NCI-H524 treated with DMSO at 0.1 percent for 48 hours (cell line): ENCODE measurements at regions not wholly inside any gene's neighbourhood (a gene's known extent, or its start where the extent isn't known, plus 50 kb on each side); places are given as distances from the start of the nearest gene placed in this dataset.
A peak's percentile ranks its signal among the peaks of the same experiment; 100 is the strongest.
"Not testable (repeated sequence)": the region's sequence is repeated elsewhere in the genome, so short reads cannot be mapped to it uniquely, and the experiment has no call there.

Experiments used
- DNase-seq: peaks from one replicate; lab custom pipeline; 2025; lab: John Stamatoyannopoulos, UW

- DNase-seq: no peak
These were observed 189.9 kb upstream of the UFM1 start for GRCh38 chr13:38159710-38160109.

- no peak for DNase-seq
These were observed 202.6 kb upstream of the UFM1 start for GRCh38 chr13:38147050-38147449.

GRCh38 chr13:38141792-38142191, 207.9 kb upstream of the UFM1 start:
- no peak for DNase-seq

DNA sequence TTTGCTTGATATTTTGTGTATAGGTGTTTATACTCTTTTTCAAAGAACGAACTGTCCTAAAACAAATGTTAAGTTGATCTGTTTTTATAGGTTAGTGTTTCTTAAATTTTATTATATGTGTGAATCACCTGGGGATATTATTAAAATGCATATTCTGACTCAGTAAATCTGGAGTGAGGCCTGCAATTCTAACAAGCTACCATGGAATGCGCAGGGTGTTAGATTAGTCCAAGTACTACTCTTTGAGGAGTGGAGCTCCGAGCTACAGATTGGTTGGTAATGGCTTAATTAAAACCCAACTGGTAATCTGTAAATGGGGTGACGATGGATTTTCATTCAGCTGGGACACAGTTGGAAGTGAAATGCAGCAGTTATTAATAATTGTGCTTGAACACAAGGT, 214.1 kb upstream of the UFM1 start:
- DNase-seq: no peak

DNA sequence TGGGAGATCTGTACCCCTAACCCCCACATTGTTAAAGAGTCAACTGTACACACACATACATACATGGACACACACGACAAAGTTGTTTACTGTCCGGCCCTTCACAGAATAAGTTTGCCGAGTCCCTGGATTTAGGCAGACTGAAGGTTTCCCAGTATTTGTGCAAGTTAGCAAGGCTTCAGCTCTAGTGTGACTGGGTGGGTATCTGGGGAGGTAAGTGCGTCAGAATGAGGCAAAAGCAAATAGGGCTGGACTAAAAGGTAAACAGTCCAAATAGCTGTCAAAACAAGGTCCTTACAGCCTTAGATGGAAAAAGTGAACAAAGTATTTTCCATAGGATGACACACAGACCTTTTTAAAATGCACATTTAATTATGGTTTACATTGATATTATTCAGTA, 228.4 kb upstream of the UFM1 start:
- DNase-seq: no peak

DNA sequence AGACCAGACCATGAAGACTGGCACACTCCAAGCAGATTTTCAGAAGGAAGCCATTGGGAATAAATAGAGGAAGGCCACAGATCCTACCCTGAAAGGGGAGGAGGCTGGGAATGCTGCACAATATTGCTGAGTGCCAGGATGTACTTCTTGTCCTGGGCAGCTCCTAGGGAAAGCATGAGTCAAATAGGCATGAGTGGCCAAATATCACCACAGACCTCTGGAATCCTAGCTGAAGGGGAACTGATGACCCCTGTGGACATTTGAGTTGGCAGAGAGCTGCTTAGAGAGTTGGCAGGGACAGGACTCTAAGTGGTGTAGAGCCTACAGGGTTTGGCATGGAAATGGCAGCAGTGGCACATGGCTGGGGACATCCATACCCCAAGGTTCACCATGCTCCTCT, 234.3 kb upstream of the TRPC4 start:
- DNase-seq: no peak

GRCh38 chr13:38099751-38100150, 230.2 kb upstream of the TRPC4 start:
- DNase-seq: no peak

DNA sequence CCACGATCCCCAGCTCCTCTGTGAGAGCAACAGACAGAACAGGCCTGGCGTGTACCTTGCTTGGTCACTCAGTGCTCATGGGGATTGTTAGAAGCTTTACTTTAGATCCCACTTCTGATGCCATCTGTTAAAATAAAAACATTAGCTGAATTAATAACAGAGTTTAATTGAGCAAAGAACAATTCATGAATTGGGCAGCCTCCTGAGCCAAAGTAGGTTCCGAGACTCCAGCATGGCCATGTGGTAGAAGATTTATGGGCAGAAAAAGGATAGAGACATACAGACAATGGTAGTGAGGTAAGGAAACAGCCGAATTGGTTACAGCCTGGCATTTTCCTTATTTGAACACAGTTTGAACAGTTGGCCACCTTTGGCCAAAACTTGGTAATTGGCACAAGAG, 223.9 kb upstream of the TRPC4 start:
- no peak for DNase-seq

DNA sequence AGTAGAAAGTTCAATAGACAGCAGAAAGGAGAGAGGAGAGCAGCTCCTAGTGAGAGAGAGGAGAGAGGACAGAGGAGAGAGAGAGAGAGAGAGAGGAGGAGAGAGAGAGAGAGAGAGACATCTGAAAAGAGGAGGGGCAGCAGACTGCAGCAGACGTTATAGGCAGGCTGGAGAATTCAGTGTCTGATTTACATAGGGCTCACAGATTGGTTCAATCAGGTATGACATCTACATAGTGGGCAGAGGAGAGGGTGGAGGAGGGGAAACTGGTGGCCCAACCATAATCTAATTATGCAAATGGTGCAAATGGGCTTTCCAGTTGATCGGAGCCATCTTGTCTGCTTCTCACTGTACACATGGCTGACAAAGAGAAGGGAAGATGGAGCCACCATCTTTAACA, 221.3 kb upstream of the TRPC4 start:
- DNase-seq: peak; percentile 25

DNA sequence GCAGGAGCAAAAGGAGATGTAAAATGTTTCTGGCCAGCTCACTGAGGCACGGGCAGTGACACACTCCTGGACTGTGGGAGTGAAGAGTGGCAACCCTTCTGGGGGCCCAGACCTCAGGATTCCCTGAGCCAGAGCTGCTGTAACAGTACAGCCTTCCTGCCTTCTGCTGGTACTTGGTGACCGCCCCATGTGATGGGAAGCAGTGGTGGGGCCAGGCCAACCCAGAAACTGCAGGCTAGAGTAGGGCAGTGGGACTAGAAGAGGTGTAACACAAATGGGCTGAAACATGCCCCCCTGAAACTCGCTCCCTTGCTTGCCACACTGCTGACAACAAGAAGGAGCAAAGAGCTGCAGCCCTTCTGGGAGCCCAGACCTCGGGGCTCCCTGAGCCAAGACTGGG, 217.1 kb upstream of the TRPC4 start:
- no peak for DNase-seq

DNA sequence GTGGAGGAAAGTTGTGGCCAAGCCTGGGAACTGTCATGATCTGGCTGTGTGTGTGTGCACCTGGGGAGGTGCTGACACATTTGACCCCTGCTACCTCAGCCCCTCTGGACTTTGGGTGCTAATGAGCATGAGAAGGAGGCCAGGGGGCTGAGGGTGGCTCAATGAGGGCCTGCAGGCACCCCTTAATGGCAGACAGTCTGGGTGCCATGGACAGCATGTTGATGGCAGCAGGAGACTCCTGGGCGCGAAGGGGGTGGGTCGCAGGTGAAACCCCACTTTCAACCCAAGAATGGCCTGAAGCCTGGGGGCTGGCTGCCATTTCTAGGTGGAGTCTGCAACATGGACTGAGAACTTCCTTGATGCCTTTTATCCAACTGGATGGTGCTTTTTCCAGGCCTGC, 216.4 kb upstream of the TRPC4 start:
- no peak for DNase-seq

DNA sequence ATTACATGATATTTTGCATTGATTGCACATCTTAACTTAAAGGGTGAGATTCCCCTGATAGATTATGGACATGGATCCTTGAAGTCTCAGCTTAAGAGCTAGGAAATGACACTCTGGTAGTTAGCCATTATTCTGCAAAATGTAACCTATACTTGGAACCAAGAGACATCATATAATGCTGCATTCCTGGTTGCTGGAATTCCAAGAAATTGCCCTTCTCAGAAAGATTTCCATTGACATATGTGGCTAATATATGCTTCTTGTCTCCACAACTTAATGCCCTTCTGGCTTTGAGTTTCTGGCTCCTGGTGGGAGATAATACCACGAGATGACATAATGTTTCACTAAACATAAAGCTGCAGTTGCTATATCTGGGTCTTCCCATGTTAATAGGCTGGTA, 204.4 kb upstream of the TRPC4 start:
- no peak for DNase-seq

DNA sequence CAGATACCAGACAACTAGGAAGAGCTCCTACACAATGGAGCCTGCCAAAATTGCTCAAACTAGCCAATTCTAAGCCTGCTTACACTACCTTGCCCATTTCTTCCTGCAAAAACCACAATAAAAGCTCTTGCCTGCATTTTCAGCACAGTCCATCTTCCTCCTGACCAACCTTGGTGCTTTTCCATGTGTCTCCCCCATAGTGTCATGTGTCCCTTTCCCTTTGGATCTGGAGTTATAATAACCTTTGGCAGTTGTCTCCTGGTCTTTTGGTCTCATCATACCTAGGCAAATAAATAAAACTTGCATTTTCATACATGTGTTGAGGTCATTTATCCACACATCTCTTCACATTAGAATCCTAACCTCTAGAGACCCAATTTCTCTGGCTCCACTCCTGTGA, 203.1 kb upstream of the TRPC4 start:
- DNase-seq: no peak

GRCh38 chr13:38071340-38071739, 201.8 kb upstream of the TRPC4 start:
- DNase-seq: not testable (repeated sequence)

GRCh38 chr13:38053896-38054295, 184.3 kb upstream of the TRPC4 start:
- DNase-seq: no peak

DNA sequence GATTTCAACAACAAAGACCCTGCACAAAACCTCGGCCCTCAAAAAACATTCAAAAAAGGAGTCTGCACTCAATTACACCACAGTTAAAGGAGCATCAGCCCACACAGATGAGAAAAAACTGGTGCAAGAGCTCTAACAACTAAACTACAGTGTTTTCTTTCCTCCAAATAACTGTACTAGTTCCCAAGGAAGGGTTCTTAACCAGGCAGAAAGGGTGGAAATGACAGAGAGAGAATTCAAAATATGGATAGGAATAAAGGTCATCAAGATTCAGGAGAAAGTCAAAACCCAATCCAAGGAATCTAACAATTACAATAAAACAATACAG, 176.4 kb upstream of the TRPC4 start:
- DNase-seq: no peak

- DNase-seq: peak; percentile 3
These were observed 175.9 kb upstream of the TRPC4 start for GRCh38 chr13:38045278-38046048.

GRCh38 chr13:38044067-38044466, 174.5 kb upstream of the TRPC4 start:
- no peak for DNase-seq

DNA sequence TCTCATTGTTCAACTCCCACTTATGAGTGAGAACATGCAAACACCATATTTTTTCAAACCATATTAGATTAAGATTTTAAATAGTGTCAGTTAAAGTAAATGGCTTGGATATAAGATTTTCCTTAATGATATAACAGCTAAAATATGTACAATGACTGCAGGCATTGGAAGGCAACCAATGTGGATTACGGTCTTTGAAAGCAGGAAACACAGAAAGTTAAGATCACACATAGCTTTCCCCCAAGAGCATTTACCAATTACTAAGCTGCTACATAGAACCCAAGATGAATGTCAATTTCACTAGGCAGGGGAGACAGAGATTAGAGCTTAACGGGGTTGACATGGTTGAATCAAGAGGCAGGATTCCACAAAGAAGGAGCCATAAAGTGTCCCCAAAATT, 173.2 kb upstream of the TRPC4 start:
- DNase-seq: no peak

GRCh38 chr13:38024431-38024830, 154.9 kb upstream of the TRPC4 start:
- no peak for DNase-seq

GRCh38 chr13:38017320-38017719, 147.7 kb upstream of the TRPC4 start:
- DNase-seq: no peak

- DNase-seq: no peak
These were observed 144.1 kb upstream of the TRPC4 start for GRCh38 chr13:38013676-38014075.

- no peak for DNase-seq
These were observed 142.5 kb upstream of the TRPC4 start for GRCh38 chr13:38012096-38012495.

- DNase-seq: no peak
These were observed 139.1 kb upstream of the TRPC4 start for GRCh38 chr13:38008636-38009035.

DNA sequence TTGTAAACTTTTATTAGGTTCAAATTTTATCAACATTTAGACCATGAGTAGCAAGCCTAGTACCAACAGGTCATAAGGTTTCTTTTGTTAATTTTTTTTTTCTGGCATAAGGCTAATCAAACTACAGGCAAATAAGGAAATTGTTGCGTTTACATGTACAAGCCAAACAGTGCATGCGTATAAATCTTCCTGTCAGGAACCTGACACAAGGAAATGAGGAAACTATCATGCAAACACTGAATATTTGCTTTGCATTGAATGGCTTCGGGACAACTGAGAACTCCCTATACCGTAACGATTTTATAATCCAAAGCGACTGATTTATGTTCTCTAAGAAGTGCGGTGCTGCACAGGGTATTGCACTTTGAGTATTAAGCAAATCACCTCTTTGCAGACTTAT, 133.0 kb upstream of the TRPC4 start:
- no peak for DNase-seq
